SK-N-SH (cell line): ENCODE measurements at regions not wholly inside any gene's neighbourhood (a gene's known extent, or its start where the extent isn't known, plus 50 kb on each side); places are given as distances from the start of the nearest gene placed in this dataset.

ENCODE experiments used
- CTCF ChIA-PET: fragments of 300-600, 350-600 bp; formaldehyde crosslinking; extraction: SDS; loops from one replicate; lab custom pipeline; 2021; lab: Yijun Ruan, JAX
- POLR2A ChIA-PET: fragments of 350-600 bp; sonication (Branson Sonifier 250); formaldehyde crosslinking; extraction: SDS; loops from one replicate; lab custom pipeline; 2020; ENCODE audit warnings: antibody characterized with exemption, inconsistent platforms; lab: Yijun Ruan, JAX
- DNase-seq: peaks from one replicate; pipeline ENCODE4 v3.0.0; 2012
- H2AFZ ChIP-seq: fragments of 200-600 bp; sonication (generic); 2 replicates; pipeline ENCODE4 v1.8.1; 2016; ENCODE audit warnings: antibody characterized with exemption, mild to moderate bottlenecking, low read depth
- H3F3A ChIP-seq: fragments of 200-600 bp; sonication (generic); replicated peaks from 2 replicates; pipeline ENCODE3; 2016; ENCODE audit warnings: antibody characterized with exemption, mild to moderate bottlenecking; ENCODE audit not compliant: insufficient read depth
- H3K27ac ChIP-seq, 2 experiments: fragments of 200-500 bp in 1 of 2; fragments of 200-600 bp in 1 of 2; sonication (Bioruptor generic) in 1 of 2; sonication (generic), shearing (Covaris generic) in 1 of 2; 2 replicates each; pipeline versions ENCODE4 v1.5.1 to v1.6.1; 2014 to 2016; ENCODE audit warnings: low read depth in 2 of 2, inconsistent platforms in 1 of 2, low read length in 1 of 2, mild to moderate bottlenecking in 1 of 2, mixed read lengths in 1 of 2
- H3K27me3 ChIP-seq: fragments of 200-600 bp; sonication (generic), shearing (Covaris generic); 2 replicates; pipeline ENCODE4 v1.6.1; 2016; ENCODE audit warnings: mixed run types; ENCODE audit not compliant: insufficient read depth
- H3K36me3 ChIP-seq, 2 experiments: fragments of 200-500 bp in 1 of 2; fragments of 200-600 bp in 1 of 2; sonication (Bioruptor generic) in 1 of 2; sonication (generic) in 1 of 2; replicated peaks in 1 of 2; 2 replicates each; pipeline versions ENCODE3 to v1.5.1; 2014 to 2016; ENCODE audit warnings: low read length in 1 of 2, mild to moderate bottlenecking in 1 of 2; ENCODE audit not compliant: insufficient read depth in 2 of 2, control insufficient read depth in 1 of 2
- H3K4me1 ChIP-seq, 2 experiments: fragments of 200-500 bp in 1 of 2; fragments of 200-600 bp in 1 of 2; sonication (Bioruptor generic) in 1 of 2; sonication (generic), shearing (Covaris generic) in 1 of 2; 2 replicates each; pipeline versions ENCODE4 v1.5.1 to v1.6.1; 2014 to 2016; ENCODE audit warnings: low read depth in 1 of 2, low read length in 1 of 2, mixed run types in 1 of 2; ENCODE audit not compliant: insufficient read depth in 2 of 2, control insufficient read depth in 1 of 2
- H3K4me2 ChIP-seq: fragments of 200-600 bp; sonication (generic), shearing (Covaris generic); 2 replicates; pipeline ENCODE4 v1.6.1; 2017; ENCODE audit warnings: mixed run types
- H3K4me3 ChIP-seq, 2 experiments: fragments of 200-500 bp in 1 of 2; fragments of 200-600 bp in 1 of 2; sonication (Bioruptor generic) in 1 of 2; sonication (generic), shearing (Covaris generic) in 1 of 2; 2 replicates each; pipeline versions ENCODE4 v1.5.1 to v1.8.1; 2014 to 2016; ENCODE audit warnings: low read depth in 2 of 2, inconsistent platforms in 1 of 2, low read length in 1 of 2, mild to moderate bottlenecking in 1 of 2, mixed read lengths in 1 of 2, moderate library complexity in 1 of 2
- H3K79me2 ChIP-seq: fragments of 200-600 bp; sonication (generic); 2 replicates; pipeline ENCODE4 v1.8.1; 2017; ENCODE audit warnings: mild to moderate bottlenecking; ENCODE audit not compliant: insufficient read depth
- H3K9ac ChIP-seq: fragments of 200-600 bp; sonication (generic); 2 replicates; pipeline ENCODE4 v1.6.1; 2017; ENCODE audit warnings: mixed run types
- H3K9me2 ChIP-seq: fragments of 200-600 bp; sonication (generic); 2 replicates; pipeline ENCODE4 v1.6.1; 2017; ENCODE audit warnings: mixed run types
- H3K9me3 ChIP-seq: fragments of 200-600 bp; sonication (generic); 2 replicates; pipeline ENCODE4 v1.6.1; 2017; ENCODE audit warnings: mixed run types, mild to moderate bottlenecking, moderate library complexity
- H4K20me1 ChIP-seq: fragments of 200-600 bp; sonication (generic); 2 replicates; pipeline ENCODE4 v1.6.1; 2017; ENCODE audit warnings: mild to moderate bottlenecking, mixed run types; ENCODE audit not compliant: insufficient read depth
- CTCF ChIP-seq: fragments of 200-600 bp; sonication (generic); IDR thresholded peaks from 2 replicates; pipeline ENCODE4 v1.6.1; 2017; ENCODE audit warnings: antibody characterized with exemption, mild to moderate bottlenecking, moderate library complexity
- EP300 ChIP-seq, 2 experiments: IDR thresholded peaks; 2 replicates each; pipeline versions ENCODE4 v1.4.0 to v1.6.1; 2012; ENCODE audit warnings: borderline replicate concordance in 1 of 2, low read depth in 1 of 2, low read length in 1 of 2
- FOXJ3 ChIP-seq: sonication (generic); formaldehyde crosslinking; IDR thresholded peaks from 2 replicates; pipeline ENCODE4 v1.5.1; 2020; ENCODE audit warnings: mild to moderate bottlenecking, missing genetic modification reagents
- FOXM1 ChIP-seq: IDR thresholded peaks from 2 replicates; pipeline ENCODE4 v1.4.0; 2012; ENCODE audit warnings: low read depth, mild to moderate bottlenecking
- GABPA ChIP-seq: IDR thresholded peaks from 2 replicates; pipeline ENCODE4 v1.4.0; 2012; ENCODE audit warnings: low read depth, mild to moderate bottlenecking
- MAX ChIP-seq: IDR thresholded peaks from 2 replicates; pipeline ENCODE4 v1.4.0; 2012; ENCODE audit warnings: low read depth
- NFIC ChIP-seq: IDR thresholded peaks from 2 replicates; pipeline ENCODE4 v1.4.0; 2012; ENCODE audit warnings: borderline replicate concordance
- NRF1 ChIP-seq: IDR thresholded peaks from 2 replicates; pipeline ENCODE4 v1.6.1; 2012; ENCODE audit warnings: low read depth, mild to moderate bottlenecking, low read length
- RAD21 ChIP-seq: IDR thresholded peaks from 2 replicates; pipeline ENCODE4 v1.6.1; 2012; ENCODE audit warnings: mild to moderate bottlenecking, low read length
- REST ChIP-seq: IDR thresholded peaks from 2 replicates; pipeline ENCODE4 v1.6.1; 2012; ENCODE audit warnings: mild to moderate bottlenecking, low read depth, low read length, moderate library complexity
- TEAD4 ChIP-seq: IDR thresholded peaks from 2 replicates; pipeline ENCODE4 v1.4.0; 2012; ENCODE audit warnings: mild to moderate bottlenecking, borderline replicate concordance; ENCODE audit not compliant: insufficient read depth
- YY1 ChIP-seq: IDR thresholded peaks from 2 replicates; pipeline ENCODE4 v1.4.0; 2012; ENCODE audit warnings: low read depth, mild to moderate bottlenecking
- ZBTB33 ChIP-seq: IDR thresholded peaks from 2 replicates; pipeline ENCODE4 v1.4.0; 2012; ENCODE audit warnings: low read depth, borderline replicate concordance
- WGBS: methylation state at CpG from one replicate; pipeline ENCODE4 v1.1.6; 2017; ENCODE audit warnings: low lambda C conversion rate; 5-methylcytosine and 5-hydroxymethylcytosine counted together

GRCh38 chr3:30332196-30333021, 274.0 kb upstream of the TGFBR2 start (continued):
- TF ChIP-seq REST: no peak
- TF ChIP-seq TEAD4: no peak
- TF ChIP-seq FOXJ3 (CRISPR knock-in tag): no peak

- Histone ChIP-seq H3K79me2 (no peaks in the 10 kb centered on the region), H3K36me3 (peaks cover 0 to 3% of the 10 kb centered on the region in 2 experiments), H4K20me1 (no peaks in the 10 kb centered on the region), H3K27me3 (no peaks in the 10 kb centered on the region), H3K9me2 (no peaks in the 10 kb centered on the region), H3K4me2 (no peak overlapping the region), H3K9ac (no peak overlapping the region), H3F3A (peaks cover 23% of the 10 kb centered on the region), H3K27ac (peak overlapping the region in 1 of 2 experiments; percentile 35; a peak in 1 of 4 replicates), H3K4me3 (no peak overlapping the region), H3K4me1 (no peaks in the 10 kb centered on the region), H3K9me3 (no peaks in the 10 kb centered on the region), H2AFZ (no peak overlapping the region; the same call in 1 of the 2 replicates)
- DNase-seq: no peak
- ChIA-PET POLR2A (no interaction called here), CTCF (interaction anchor here (0.8 to 1.5 kb wide), 3 partner anchors 9 to 39 kb away, joined by 3 to 4 read pairs (median 3); no protein-coding TSS in a partner anchor)
- 93% methylated on average over 6 of the region's 6 CpGs for WGBS
- TF ChIP-seq ZBTB33 (no peak), NRF1 (no peak), MAX (no peak), NFIC (no peak), REST (no peak), RAD21 (no peak), EP300 (IDR thresholded peaks at IDR 0.05; ENCODE audit: borderline replicate concordance in 1 of 2, low read depth in 1 of 2, low read length in 1 of 2) (no peak), GABPA (no peak), CTCF (no peak), FOXM1 (no peak), YY1 (no peak)
Measured at GRCh38 chr3:30333143-30333542, 273.3 kb upstream of the TGFBR2 start.
